ENCODE measurements at regions not wholly inside any gene's neighbourhood (a gene's known extent, or its start where the extent isn't known, plus 50 kb on each side); places are given as distances from the start of the nearest gene placed in this dataset.

DNA sequence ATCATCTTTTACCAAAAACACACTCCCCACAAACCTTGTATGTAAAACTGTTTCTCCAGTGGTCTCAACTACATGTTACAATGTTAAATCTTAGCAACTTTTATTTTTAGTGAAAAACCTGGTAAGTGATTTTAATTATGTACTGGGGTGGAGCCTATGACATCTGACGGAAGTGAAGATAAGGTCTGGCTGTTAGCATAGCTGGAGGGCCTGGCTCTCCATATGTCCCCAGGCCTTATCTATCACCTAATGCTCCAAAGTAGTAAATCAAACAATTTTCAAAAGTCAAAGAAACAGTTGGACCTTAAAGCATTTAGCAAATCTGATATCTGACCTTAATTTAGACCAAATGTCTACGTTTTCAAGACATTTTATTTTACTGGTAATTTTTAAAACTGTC lies 173.6 kb upstream of the SMAD3 start (continued):
- TF ChIP-seq, protein P1, sequence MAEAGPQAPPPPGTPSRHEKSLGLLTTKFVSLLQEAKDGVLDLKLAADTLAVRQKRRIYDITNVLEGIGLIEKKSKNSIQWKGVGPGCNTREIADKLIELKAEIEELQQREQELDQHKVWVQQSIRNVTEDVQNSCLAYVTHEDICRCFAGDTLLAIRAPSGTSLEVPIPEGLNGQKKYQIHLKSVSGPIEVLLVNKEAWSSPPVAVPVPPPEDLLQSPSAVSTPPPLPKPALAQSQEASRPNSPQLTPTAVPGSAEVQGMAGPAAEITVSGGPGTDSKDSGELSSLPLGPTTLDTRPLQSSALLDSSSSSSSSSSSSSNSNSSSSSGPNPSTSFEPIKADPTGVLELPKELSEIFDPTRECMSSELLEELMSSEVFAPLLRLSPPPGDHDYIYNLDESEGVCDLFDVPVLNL (CRISPR knock-in tag; IDR thresholded peaks at IDR 0.05; ENCODE audit: low read depth), result no peak
- TF ChIP-seq, protein P2, sequence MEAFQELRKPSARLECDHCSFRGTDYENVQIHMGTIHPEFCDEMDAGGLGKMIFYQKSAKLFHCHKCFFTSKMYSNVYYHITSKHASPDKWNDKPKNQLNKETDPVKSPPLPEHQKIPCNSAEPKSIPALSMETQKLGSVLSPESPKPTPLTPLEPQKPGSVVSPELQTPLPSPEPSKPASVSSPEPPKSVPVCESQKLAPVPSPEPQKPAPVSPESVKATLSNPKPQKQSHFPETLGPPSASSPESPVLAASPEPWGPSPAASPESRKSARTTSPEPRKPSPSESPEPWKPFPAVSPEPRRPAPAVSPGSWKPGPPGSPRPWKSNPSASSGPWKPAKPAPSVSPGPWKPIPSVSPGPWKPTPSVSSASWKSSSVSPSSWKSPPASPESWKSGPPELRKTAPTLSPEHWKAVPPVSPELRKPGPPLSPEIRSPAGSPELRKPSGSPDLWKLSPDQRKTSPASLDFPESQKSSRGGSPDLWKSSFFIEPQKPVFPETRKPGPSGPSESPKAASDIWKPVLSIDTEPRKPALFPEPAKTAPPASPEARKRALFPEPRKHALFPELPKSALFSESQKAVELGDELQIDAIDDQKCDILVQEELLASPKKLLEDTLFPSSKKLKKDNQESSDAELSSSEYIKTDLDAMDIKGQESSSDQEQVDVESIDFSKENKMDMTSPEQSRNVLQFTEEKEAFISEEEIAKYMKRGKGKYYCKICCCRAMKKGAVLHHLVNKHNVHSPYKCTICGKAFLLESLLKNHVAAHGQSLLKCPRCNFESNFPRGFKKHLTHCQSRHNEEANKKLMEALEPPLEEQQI (IDR thresholded peaks at IDR 0.05), result no peak
- TF ChIP-seq ZNF140 (CRISPR knock-in tag; IDR thresholded peaks at IDR 0.05) (no peak), ZEB2 (IDR thresholded peaks at IDR 0.05) (no peak), KLF16 (IDR thresholded peaks at IDR 0.05) (peak; percentile 75; the same call in 1 of the 2 replicates), SOX6 (IDR thresholded peaks at IDR 0.05) (peak; percentile 63; the same call in 1 of the 2 replicates), ZNF263 (CRISPR knock-in tag; IDR thresholded peaks at IDR 0.05; ENCODE audit: borderline replicate concordance) (no peak), TSC22D4 (tag; IDR thresholded peaks at IDR 0.05) (no peak), ZFP36 (IDR thresholded peaks at IDR 0.05; ENCODE audit: low read depth, low read length, partially characterized antibody) (no peak), ATF1 (CRISPR knock-in tag; IDR thresholded peaks at IDR 0.05) (no peak), ATF1 (tag; IDR thresholded peaks at IDR 0.05) (peak; percentile 56), SAFB (IDR thresholded peaks at IDR 0.05; ENCODE audit: borderline replicate concordance, low read depth, low read length) (no peak), POLR2G (IDR thresholded peaks at IDR 0.05; ENCODE audit: low read depth, low read length) (no peak), ZNF121 (CRISPR knock-in tag; conservative IDR thresholded peaks at IDR 0.05) (no peak), EP400 (IDR thresholded peaks at IDR 0.05) (0 out of 2 replicates have a peak, but pooled peaks have one; percentile 33), RBM15 (IDR thresholded peaks at IDR 0.05; ENCODE audit: insufficient read depth, low read length) (no peak), RBM17 (IDR thresholded peaks at IDR 0.05; ENCODE audit: borderline replicate concordance, low read depth, low read length) (no peak)
- TF ChIP-seq, protein P3, sequence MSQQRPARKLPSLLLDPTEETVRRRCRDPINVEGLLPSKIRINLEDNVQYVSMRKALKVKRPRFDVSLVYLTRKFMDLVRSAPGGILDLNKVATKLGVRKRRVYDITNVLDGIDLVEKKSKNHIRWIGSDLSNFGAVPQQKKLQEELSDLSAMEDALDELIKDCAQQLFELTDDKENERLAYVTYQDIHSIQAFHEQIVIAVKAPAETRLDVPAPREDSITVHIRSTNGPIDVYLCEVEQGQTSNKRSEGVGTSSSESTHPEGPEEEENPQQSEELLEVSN (IDR thresholded peaks at IDR 0.05; ENCODE audit: borderline replicate concordance in 1 of 2, extremely low read depth in 1 of 2, insufficient read depth in 1 of 2, insufficient read length in 1 of 2, low read depth in 1 of 2, low read length in 1 of 2, poor library complexity in 1 of 2, severe bottlenecking in 1 of 2), result no peak
- TF ChIP-seq, protein P4, sequence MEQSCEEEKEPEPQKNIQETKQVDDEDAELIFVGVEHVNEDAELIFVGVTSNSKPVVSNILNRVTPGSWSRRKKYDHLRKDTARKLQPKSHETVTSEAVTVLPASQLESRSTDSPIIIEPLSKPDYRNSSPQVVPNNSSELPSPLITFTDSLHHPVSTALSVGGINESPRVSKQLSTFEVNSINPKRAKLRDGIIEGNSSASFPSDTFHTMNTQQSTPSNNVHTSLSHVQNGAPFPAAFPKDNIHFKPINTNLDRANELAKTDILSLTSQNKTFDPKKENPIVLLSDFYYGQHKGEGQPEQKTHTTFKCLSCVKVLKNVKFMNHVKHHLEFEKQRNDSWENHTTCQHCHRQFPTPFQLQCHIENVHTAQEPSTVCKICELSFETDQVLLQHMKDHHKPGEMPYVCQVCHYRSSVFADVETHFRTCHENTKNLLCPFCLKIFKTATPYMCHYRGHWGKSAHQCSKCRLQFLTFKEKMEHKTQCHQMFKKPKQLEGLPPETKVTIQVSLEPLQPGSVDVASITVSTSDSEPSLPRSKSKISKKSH (CRISPR knock-in tag; IDR thresholded peaks at IDR 0.05), result no peak
- TF ChIP-seq, protein P5, sequence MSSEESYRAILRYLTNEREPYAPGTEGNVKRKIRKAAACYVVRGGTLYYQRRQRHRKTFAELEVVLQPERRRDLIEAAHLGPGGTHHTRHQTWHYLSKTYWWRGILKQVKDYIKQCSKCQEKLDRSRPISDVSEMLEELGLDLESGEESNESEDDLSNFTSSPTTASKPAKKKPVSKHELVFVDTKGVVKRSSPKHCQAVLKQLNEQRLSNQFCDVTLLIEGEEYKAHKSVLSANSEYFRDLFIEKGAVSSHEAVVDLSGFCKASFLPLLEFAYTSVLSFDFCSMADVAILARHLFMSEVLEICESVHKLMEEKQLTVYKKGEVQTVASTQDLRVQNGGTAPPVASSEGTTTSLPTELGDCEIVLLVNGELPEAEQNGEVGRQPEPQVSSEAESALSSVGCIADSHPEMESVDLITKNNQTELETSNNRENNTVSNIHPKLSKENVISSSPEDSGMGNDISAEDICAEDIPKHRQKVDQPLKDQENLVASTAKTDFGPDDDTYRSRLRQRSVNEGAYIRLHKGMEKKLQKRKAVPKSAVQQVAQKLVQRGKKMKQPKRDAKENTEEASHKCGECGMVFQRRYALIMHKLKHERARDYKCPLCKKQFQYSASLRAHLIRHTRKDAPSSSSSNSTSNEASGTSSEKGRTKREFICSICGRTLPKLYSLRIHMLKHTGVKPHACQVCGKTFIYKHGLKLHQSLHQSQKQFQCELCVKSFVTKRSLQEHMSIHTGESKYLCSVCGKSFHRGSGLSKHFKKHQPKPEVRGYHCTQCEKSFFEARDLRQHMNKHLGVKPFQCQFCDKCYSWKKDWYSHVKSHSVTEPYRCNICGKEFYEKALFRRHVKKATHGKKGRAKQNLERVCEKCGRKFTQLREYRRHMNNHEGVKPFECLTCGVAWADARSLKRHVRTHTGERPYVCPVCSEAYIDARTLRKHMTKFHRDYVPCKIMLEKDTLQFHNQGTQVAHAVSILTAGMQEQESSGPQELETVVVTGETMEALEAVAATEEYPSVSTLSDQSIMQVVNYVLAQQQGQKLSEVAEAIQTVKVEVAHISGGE (CRISPR knock-in tag; IDR thresholded peaks at IDR 0.05), result no peak
